NT2/D1 (cell line): ENCODE measurements at regions not wholly inside any gene's neighbourhood (a gene's known extent, or its start where the extent isn't known, plus 50 kb on each side); places are given as distances from the start of the nearest gene placed in this dataset.

ENCODE experiments used
- DNase-seq: peaks from one replicate; pipeline ENCODE4 v3.0.0-alpha.2; 2011; ENCODE audit warnings: low read depth, low spot score
- H3K27me3 ChIP-seq: 2 replicates; pipeline ENCODE4 v1.6.0; 2011; ENCODE audit warnings: mild to moderate bottlenecking; ENCODE audit not compliant: insufficient read length, insufficient read depth
- H3K36me3 ChIP-seq: 2 replicates; pipeline ENCODE4 v1.6.1; 2011; ENCODE audit warnings: mild to moderate bottlenecking, low read length, mixed read lengths; ENCODE audit not compliant: insufficient read depth, insufficient read length
- H3K4me1 ChIP-seq: 2 replicates; pipeline ENCODE4 v1.5.1; 2011; ENCODE audit not compliant: insufficient read depth, insufficient read length
- H3K4me3 ChIP-seq: 2 replicates; pipeline ENCODE4 v1.5.1; 2011; ENCODE audit warnings: low read depth; ENCODE audit not compliant: insufficient read length
- H3K9ac ChIP-seq: 2 replicates; pipeline ENCODE4 v1.6.0; 2011; ENCODE audit warnings: low read depth; ENCODE audit not compliant: insufficient read length
- H3K9me3 ChIP-seq: 2 replicates; pipeline ENCODE4 v1.5.1; 2011; ENCODE audit warnings: mild to moderate bottlenecking, low read length; ENCODE audit not compliant: insufficient read depth
- SUZ12 ChIP-seq: IDR thresholded peaks from 2 replicates; pipeline ENCODE4 v1.6.1; 2011; ENCODE audit not compliant: insufficient read length, insufficient read depth; ENCODE audit errors: extremely low read depth
- YY1 ChIP-seq: IDR thresholded peaks from 2 replicates; pipeline ENCODE4 v1.6.1; 2011; ENCODE audit not compliant: insufficient read length, insufficient read depth
- ZNF274 ChIP-seq: IDR thresholded peaks from 2 replicates; pipeline ENCODE4 v1.6.1; 2011; ENCODE audit warnings: mild to moderate bottlenecking, low read depth, low read length

- DNase-seq: no peak
- no peak for TF ChIP-seq YY1
- no peak for TF ChIP-seq ZNF274
- TF ChIP-seq SUZ12: no peak
- Histone ChIP-seq H3K4me3 (no peak overlapping the region), H3K4me1 (peaks cover 2% of the 10 kb centered on the region), H3K36me3 (no peaks in the 10 kb centered on the region), H3K9me3 (no peaks in the 10 kb centered on the region), H3K27me3 (no peaks in the 10 kb centered on the region), H3K9ac (no peak overlapping the region)
These were observed 63.6 kb upstream of the RAB18 start for GRCh38 chr10:27440478-27440877.

- DNase-seq: no peak
- no peaks in the 10 kb centered on the region for H3K9me3 ChIP-seq
- peaks cover 2% of the 10 kb centered on the region for H3K4me1 ChIP-seq
- no peaks in the 10 kb centered on the region for H3K36me3 ChIP-seq
- H3K4me3 ChIP-seq: no peak overlapping the region
- TF ChIP-seq YY1 (no peak), ZNF274 (no peak), SUZ12 (no peak)
- no peak overlapping the region for H3K9ac ChIP-seq
- no peaks in the 10 kb centered on the region for H3K27me3 ChIP-seq
These were observed 64.1 kb upstream of the RAB18 start for GRCh38 chr10:27440021-27440420.

- H3K9me3 ChIP-seq: no peaks in the 10 kb centered on the region
- H3K36me3 ChIP-seq: no peaks in the 10 kb centered on the region
- no peak for DNase-seq
- no peak overlapping the region for H3K9ac ChIP-seq
- H3K4me3 ChIP-seq: no peak overlapping the region
- no peaks in the 10 kb centered on the region for H3K27me3 ChIP-seq
- TF ChIP-seq YY1 (no peak), SUZ12 (no peak), ZNF274 (no peak)
- peaks cover 2% of the 10 kb centered on the region for H3K4me1 ChIP-seq
These were observed 65.0 kb upstream of the RAB18 start for GRCh38 chr10:27439101-27439500.

GRCh38 chr10:27437775-27438174, 66.3 kb upstream of the RAB18 start:
- H3K4me3 ChIP-seq: no peak overlapping the region
- H3K36me3 ChIP-seq: no peaks in the 10 kb centered on the region
- H3K4me1 ChIP-seq: peaks cover 2% of the 10 kb centered on the region
- H3K9ac ChIP-seq: no peak overlapping the region
- TF ChIP-seq ZNF274: no peak
- no peak for TF ChIP-seq SUZ12
- TF ChIP-seq YY1: no peak
- DNase-seq: no peak
- no peaks in the 10 kb centered on the region for H3K9me3 ChIP-seq
- no peaks in the 10 kb centered on the region for H3K27me3 ChIP-seq

DNA sequence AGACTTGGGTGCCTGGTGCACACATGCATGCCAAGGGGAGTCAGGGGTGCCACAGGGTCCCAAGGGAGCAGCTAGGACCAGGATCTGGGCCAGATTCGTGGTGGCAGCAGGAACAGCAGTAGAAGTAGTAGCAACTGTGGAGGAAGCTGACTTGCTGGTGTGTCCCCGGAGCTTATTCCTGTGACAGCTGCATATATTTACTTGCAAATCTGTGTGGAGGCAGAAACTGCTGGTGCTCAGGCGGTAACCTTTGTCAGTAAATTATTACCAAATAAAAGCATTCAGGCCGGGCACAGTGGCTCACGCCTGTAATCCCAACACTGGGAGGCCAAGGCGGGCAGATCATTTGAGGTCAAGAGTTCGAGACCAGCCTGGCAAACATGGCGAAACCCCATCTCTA, 67.4 kb upstream of the RAB18 start:
- H3K4me3 ChIP-seq: no peak overlapping the region
- TF ChIP-seq ZNF274: no peak
- no peak for TF ChIP-seq YY1
- no peak for TF ChIP-seq SUZ12

DNA sequence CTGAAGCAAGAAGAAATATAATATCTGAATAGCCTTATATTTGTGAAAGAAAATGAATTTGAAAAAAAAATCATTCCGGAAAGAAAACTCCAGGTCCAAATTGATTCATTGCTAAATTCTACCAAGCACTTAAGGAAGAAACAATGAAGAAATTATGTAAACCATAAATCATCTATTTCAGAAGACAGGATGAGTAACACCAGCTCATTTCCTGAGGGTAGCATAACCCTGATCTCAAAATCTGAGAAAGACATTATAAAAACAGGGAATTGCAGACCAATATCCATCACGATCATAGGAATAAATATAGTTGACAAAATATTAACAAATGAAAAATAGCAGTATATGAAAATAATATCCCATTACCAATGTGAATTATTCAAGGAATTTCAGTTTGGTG, 70.1 kb upstream of the RAB18 start:
- TF ChIP-seq YY1: no peak
- no peak for TF ChIP-seq SUZ12
- H3K4me1 ChIP-seq: peaks cover 2% of the 10 kb centered on the region
- no peaks in the 10 kb centered on the region for H3K9me3 ChIP-seq
- H3K36me3 ChIP-seq: no peaks in the 10 kb centered on the region
- no peak overlapping the region for H3K9ac ChIP-seq
- no peaks in the 10 kb centered on the region for H3K27me3 ChIP-seq
- no peak overlapping the region for H3K4me3 ChIP-seq
- DNase-seq: no peak

More for the DNA sequence above, 67.4 kb upstream of the RAB18 start:
- Histone ChIP-seq H3K9me3 (no peaks in the 10 kb centered on the region), H3K36me3 (no peaks in the 10 kb centered on the region), H3K4me1 (peaks cover 2% of the 10 kb centered on the region), H3K9ac (no peak overlapping the region), H3K27me3 (no peaks in the 10 kb centered on the region)
- no peak for DNase-seq

DNA sequence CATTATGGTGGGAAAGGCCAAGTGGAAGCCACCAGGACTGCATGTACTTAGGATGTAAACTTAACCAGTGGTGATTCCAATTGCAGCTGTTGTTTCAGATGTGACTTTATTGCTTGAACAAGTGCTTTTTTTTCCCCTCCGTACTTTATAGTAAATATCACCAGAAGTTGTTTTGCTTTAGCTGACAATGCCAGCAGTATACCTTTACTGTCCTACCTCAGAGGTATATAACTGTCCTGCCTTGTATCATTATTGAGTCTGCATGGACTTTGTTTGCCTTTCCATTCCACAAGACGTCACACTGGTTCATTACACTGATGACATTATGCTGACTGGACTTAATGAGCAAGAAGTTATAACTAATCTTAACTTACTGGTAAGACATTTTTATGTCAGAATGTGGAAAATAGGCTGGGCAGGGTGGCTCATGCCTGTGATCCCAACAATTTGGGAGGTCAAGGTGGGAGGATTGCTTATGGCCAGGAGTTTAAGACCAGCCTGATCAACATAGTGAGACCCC, 77.1 kb upstream of the RAB18 start:
- H3K9ac ChIP-seq: no peak overlapping the region
- H3K9me3 ChIP-seq: no peaks in the 10 kb centered on the region
- H3K4me1 ChIP-seq: no peaks in the 10 kb centered on the region
- H3K4me3 ChIP-seq: no peak overlapping the region
- no peak for DNase-seq
- TF ChIP-seq ZNF274 (no peak), YY1 (no peak), SUZ12 (no peak)
- no peaks in the 10 kb centered on the region for H3K27me3 ChIP-seq
- H3K36me3 ChIP-seq: no peaks in the 10 kb centered on the region

GRCh38 chr10:27413831-27414348, 90.2 kb upstream of the RAB18 start:
- Histone ChIP-seq H3K36me3 (no peaks in the 10 kb centered on the region), H3K9me3 (peaks cover 8% of the 10 kb centered on the region), H3K9ac (no peak overlapping the region), H3K4me1 (peaks cover 2% of the 10 kb centered on the region), H3K4me3 (no peak overlapping the region), H3K27me3 (no peaks in the 10 kb centered on the region)
- TF ChIP-seq SUZ12: no peak
- TF ChIP-seq YY1: no peak
- TF ChIP-seq ZNF274: no peak
- no peak for DNase-seq
